ENCODE measurements at regions not wholly inside any gene's neighbourhood (a gene's known extent, or its start where the extent isn't known, plus 50 kb on each side); places are given as distances from the start of the nearest gene placed in this dataset.

- DNase-seq (ENCODE audit: low read depth), result no peak
- no peak overlapping the region; the same call in 1 of the 2 replicates for H3K4me3 ChIP-seq (ENCODE audit: low read depth, low read length)
- TF ChIP-seq CTCF (IDR thresholded peaks at IDR 0.05; ENCODE audit: low read depth, low read length, missing control alignments), result no peak
Observed at GRCh38 chr10:7479861-7480598, 69.2 kb upstream of the SFMBT2 start.

GRCh38 chr10:7478727-7479457 lies 68.1 kb upstream of the SFMBT2 start:
- DNase-seq (ENCODE audit: low read depth), result no peak
- H3K4me3 ChIP-seq (ENCODE audit: low read depth, low read length), result no peak overlapping the region
- TF ChIP-seq CTCF (IDR thresholded peaks at IDR 0.05; ENCODE audit: low read depth, low read length, missing control alignments), result no peak

GRCh38 chr10:7477538-7478334 lies 66.9 kb upstream of the SFMBT2 start:
- no peak overlapping the region for H3K4me3 ChIP-seq (ENCODE audit: low read depth, low read length)
- DNase-seq (ENCODE audit: low read depth), result no peak
- TF ChIP-seq CTCF (IDR thresholded peaks at IDR 0.05; ENCODE audit: low read depth, low read length, missing control alignments), result no peak

GRCh38 chr10:7475939-7476338 lies 65.1 kb upstream of the SFMBT2 start:
- no peak for DNase-seq (ENCODE audit: low read depth)
- H3K4me3 ChIP-seq (ENCODE audit: low read depth, low read length), result no peak overlapping the region
- TF ChIP-seq CTCF (IDR thresholded peaks at IDR 0.05; ENCODE audit: low read depth, low read length, missing control alignments), result no peak

GRCh38 chr10:7475046-7475911 lies 64.4 kb upstream of the SFMBT2 start:
- no peak for TF ChIP-seq CTCF (IDR thresholded peaks at IDR 0.05; ENCODE audit: low read depth, low read length, missing control alignments)
- H3K4me3 ChIP-seq (ENCODE audit: low read depth, low read length), result no peak overlapping the region
- no peak for DNase-seq (ENCODE audit: low read depth)

GRCh38 chr10:7474388-7474787 lies 63.6 kb upstream of the SFMBT2 start:
- DNase-seq (ENCODE audit: low read depth), result no peak
- TF ChIP-seq CTCF (IDR thresholded peaks at IDR 0.05; ENCODE audit: low read depth, low read length, missing control alignments), result no peak

More at GRCh38 chr10:7474388-7474787, 63.6 kb upstream of the SFMBT2 start:
- H3K4me3 ChIP-seq (ENCODE audit: low read depth, low read length), result no peak overlapping the region
